Naive thymus-derived CD8-positive, alpha-beta T cell (primary cell): ENCODE measurements at regions not wholly inside any gene's neighbourhood (a gene's known extent, or its start where the extent isn't known, plus 50 kb on each side); places are given as distances from the start of the nearest gene placed in this dataset.

Source experiments
- ATAC-seq, 2 donors: fragments of 150-1000 bp; cut with Tn5 transposase in 1 of 2; sonication (Bioruptor Pico), chemical (Tn5 transposase) in 1 of 2; 1 replicate in 1 of 2; 2 replicates in 1 of 2; pipeline ENCODE4 v1.10.0; 2021; ENCODE audit warnings: mild to moderate bottlenecking in 2 of 2, moderate library complexity in 2 of 2
- POLR2A ChIA-PET: fragments of 350-600 bp; sonication (Branson Sonifier 250); formaldehyde crosslinking; loops from one replicate; lab custom pipeline; 2021; ENCODE audit warnings: antibody characterized with exemption; lab: Charles Lee
- DNase-seq, 10 donors: peaks; one replicate each; pipeline versions ENCODE4 v3.0.0 to v3.0.0-alpha.2; 2020 to 2022
- H3K27ac Mint-ChIP-seq, 10 donors: one replicate each; pipeline ENCODE4 v1.8.0; 2020 to 2022; ENCODE audit warnings: mild to moderate bottlenecking in 10 of 10, mixed read lengths in 10 of 10, moderate library complexity in 4 of 10, inconsistent platforms in 1 of 10
- H3K27me3 Mint-ChIP-seq, 5 donors: one replicate each; pipeline ENCODE4 v1.8.0; 2021 to 2022; ENCODE audit warnings: mixed read lengths in 5 of 5
- H3K36me3 Mint-ChIP-seq, 3 donors: one replicate each; pipeline ENCODE4 v1.8.0; 2020 to 2022; ENCODE audit warnings: mixed read lengths in 3 of 3, mild to moderate bottlenecking in 2 of 3, inconsistent platforms in 1 of 3
- H3K4me1 Mint-ChIP-seq, 4 donors: one replicate each; pipeline ENCODE4 v1.8.0; 2021 to 2022; ENCODE audit warnings: mixed read lengths in 4 of 4
- H3K4me3 Mint-ChIP-seq, 10 donors: one replicate each; pipeline ENCODE4 v1.8.0; 2020 to 2022; ENCODE audit warnings: mild to moderate bottlenecking in 10 of 10, mixed read lengths in 10 of 10, moderate library complexity in 6 of 10, inconsistent platforms in 1 of 10
- H3K9me3 Mint-ChIP-seq, 9 donors: one replicate each; pipeline ENCODE4 v1.8.0; 2020 to 2022; ENCODE audit warnings: mixed read lengths in 9 of 9, mild to moderate bottlenecking in 3 of 9, inconsistent platforms in 1 of 9, moderate library complexity in 1 of 9

GRCh38 chr2:142791335-142791734 lies 86.1 kb upstream of the KYNU start:
- no peak for DNase-seq
- Mint-ChIP-seq H3K4me3 (no peak overlapping the region), H3K9me3 (peaks cover 0 to 36% (median 2%) of the 10 kb centered on the region in 9 donors), H3K27ac (no peak overlapping the region), H3K4me1 (no peaks in the 10 kb centered on the region), H3K36me3 (no peaks in the 10 kb centered on the region), H3K27me3 (no peaks in the 10 kb centered on the region)
- POLR2A ChIA-PET, result no interaction called here
- ATAC-seq, result no peak

- peaks cover 0 to 1% (median 0%) of the 10 kb centered on the region in 5 donors for H3K27me3 Mint-ChIP-seq
- no peaks in the 10 kb centered on the region for H3K4me1 Mint-ChIP-seq
- no peaks in the 10 kb centered on the region for H3K36me3 Mint-ChIP-seq
- peaks cover 0 to 27% (median 0%) of the 10 kb centered on the region in 9 donors for H3K9me3 Mint-ChIP-seq
- POLR2A ChIA-PET, result no interaction called here
- no peak overlapping the region for H3K4me3 Mint-ChIP-seq
- no peak overlapping the region for H3K27ac Mint-ChIP-seq
- no peak for DNase-seq
- no peak for ATAC-seq
Measured at GRCh38 chr2:142786918-142787702, 90.4 kb upstream of the KYNU start.

- no peak overlapping the region for H3K4me3 Mint-ChIP-seq
- POLR2A ChIA-PET, result no interaction called here
Measured at GRCh38 chr2:142782942-142783443, 94.5 kb upstream of the KYNU start.

GRCh38 chr2:142781146-142781545 lies 96.3 kb upstream of the KYNU start:
- Mint-ChIP-seq H3K36me3 (no peaks in the 10 kb centered on the region), H3K9me3 (peaks cover 0 to 14% (median 0%) of the 10 kb centered on the region in 9 donors), H3K27me3 (peaks cover 0 to 1% (median 0%) of the 10 kb centered on the region in 5 donors), H3K4me3 (no peak overlapping the region), H3K4me1 (no peaks in the 10 kb centered on the region), H3K27ac (no peak overlapping the region)
- DNase-seq (no peak), ATAC-seq (no peak)
- POLR2A ChIA-PET, result no interaction called here

More at GRCh38 chr2:142782942-142783443, 94.5 kb upstream of the KYNU start:
- H3K27me3 Mint-ChIP-seq, result peaks cover 0 to 1% (median 0%) of the 10 kb centered on the region in 5 donors
- DNase-seq, result no peak
- H3K27ac Mint-ChIP-seq, result no peak overlapping the region
- no peak for ATAC-seq
- no peaks in the 10 kb centered on the region for H3K36me3 Mint-ChIP-seq
- no peaks in the 10 kb centered on the region for H3K4me1 Mint-ChIP-seq
- H3K9me3 Mint-ChIP-seq, result peaks cover 0 to 7% (median 0%) of the 10 kb centered on the region in 9 donors

- ATAC-seq (no peak), DNase-seq (no peak)
- no peaks in the 10 kb centered on the region for H3K4me1 Mint-ChIP-seq
- H3K9me3 Mint-ChIP-seq, result peaks cover 4 to 30% (median 10%) of the 10 kb centered on the region in 9 donors
- no peaks in the 10 kb centered on the region for H3K36me3 Mint-ChIP-seq
- POLR2A ChIA-PET, result no interaction called here
- no peak overlapping the region for H3K4me3 Mint-ChIP-seq
- H3K27me3 Mint-ChIP-seq, result no peaks in the 10 kb centered on the region
- H3K27ac Mint-ChIP-seq, result no peak overlapping the region
Measured at GRCh38 chr2:142778289-142778688, 99.2 kb upstream of the KYNU start.

- H3K27ac Mint-ChIP-seq, result peak overlapping the region in 1 of 10 donors; percentile 65
- no peak overlapping the region for H3K4me3 Mint-ChIP-seq
- H3K27me3 Mint-ChIP-seq, result no peaks in the 10 kb centered on the region
- peaks cover 4 to 30% (median 13%) of the 10 kb centered on the region in 9 donors for H3K9me3 Mint-ChIP-seq
- H3K4me1 Mint-ChIP-seq, result no peaks in the 10 kb centered on the region
- no peak for ATAC-seq
- no peak for DNase-seq
- POLR2A ChIA-PET, result no interaction called here
- H3K36me3 Mint-ChIP-seq, result no peaks in the 10 kb centered on the region
Measured at GRCh38 chr2:142777742-142778141, 99.7 kb upstream of the KYNU start.

- H3K27ac Mint-ChIP-seq, result no peak overlapping the region
- no peak for ATAC-seq
- DNase-seq, result no peak
- H3K9me3 Mint-ChIP-seq, result peaks cover 8 to 40% (median 25%) of the 10 kb centered on the region in 9 donors
- no peak overlapping the region for H3K4me3 Mint-ChIP-seq
- H3K27me3 Mint-ChIP-seq, result no peaks in the 10 kb centered on the region
- H3K36me3 Mint-ChIP-seq, result peaks cover 0 to 8% (median 0%) of the 10 kb centered on the region in 3 donors
- H3K4me1 Mint-ChIP-seq, result no peaks in the 10 kb centered on the region
- POLR2A ChIA-PET, result no interaction called here
Measured at GRCh38 chr2:142769761-142770160, 107.7 kb upstream of the KYNU start.

- Mint-ChIP-seq H3K4me3 (no peak overlapping the region), H3K4me1 (no peaks in the 10 kb centered on the region), H3K9me3 (peaks cover 5 to 43% (median 22%) of the 10 kb centered on the region in 9 donors), H3K36me3 (peaks cover 0 to 8% (median 0%) of the 10 kb centered on the region in 3 donors), H3K27me3 (no peaks in the 10 kb centered on the region), H3K27ac (no peak overlapping the region)
- ATAC-seq (no peak), DNase-seq (no peak)
- POLR2A ChIA-PET, result no interaction called here
Measured at GRCh38 chr2:142767847-142768246, 109.6 kb upstream of the KYNU start.

- H3K36me3 Mint-ChIP-seq, result no peaks in the 10 kb centered on the region
- POLR2A ChIA-PET, result no interaction called here
- no peak overlapping the region for H3K27ac Mint-ChIP-seq
Measured at GRCh38 chr2:142758973-142759372, 118.5 kb upstream of the KYNU start.

GRCh38 chr2:142757111-142757510 lies 120.4 kb upstream of the KYNU start:
- no peaks in the 10 kb centered on the region for H3K4me1 Mint-ChIP-seq
- H3K36me3 Mint-ChIP-seq, result no peaks in the 10 kb centered on the region
- ATAC-seq (no peak), DNase-seq (no peak)
- peaks cover 0 to 7% (median 2%) of the 10 kb centered on the region in 9 donors for H3K9me3 Mint-ChIP-seq
- H3K27me3 Mint-ChIP-seq, result no peaks in the 10 kb centered on the region
- H3K4me3 Mint-ChIP-seq, result no peak overlapping the region
- POLR2A ChIA-PET, result no interaction called here
- H3K27ac Mint-ChIP-seq, result no peak overlapping the region

More at GRCh38 chr2:142758973-142759372, 118.5 kb upstream of the KYNU start:
- no peak overlapping the region for H3K4me3 Mint-ChIP-seq
- no peaks in the 10 kb centered on the region for H3K4me1 Mint-ChIP-seq
- H3K9me3 Mint-ChIP-seq, result peaks cover 2 to 20% (median 12%) of the 10 kb centered on the region in 9 donors
- ATAC-seq, result no peak
- H3K27me3 Mint-ChIP-seq, result no peaks in the 10 kb centered on the region
- DNase-seq, result no peak

GRCh38 chr2:142756430-142756829 lies 121.0 kb upstream of the KYNU start:
- no peaks in the 10 kb centered on the region for H3K4me1 Mint-ChIP-seq
- no peaks in the 10 kb centered on the region for H3K27me3 Mint-ChIP-seq
- no peaks in the 10 kb centered on the region for H3K36me3 Mint-ChIP-seq
- DNase-seq (no peak), ATAC-seq (no peak)
- H3K4me3 Mint-ChIP-seq, result no peak overlapping the region
- no peak overlapping the region for H3K27ac Mint-ChIP-seq
- peaks cover 0 to 6% (median 0%) of the 10 kb centered on the region in 9 donors for H3K9me3 Mint-ChIP-seq
- POLR2A ChIA-PET, result no interaction called here

- Mint-ChIP-seq H3K4me3 (no peak overlapping the region), H3K9me3 (peaks cover 0 to 7% (median 0%) of the 10 kb centered on the region in 9 donors), H3K4me1 (no peaks in the 10 kb centered on the region), H3K27ac (no peak overlapping the region), H3K27me3 (no peaks in the 10 kb centered on the region), H3K36me3 (no peaks in the 10 kb centered on the region)
- DNase-seq (no peak), ATAC-seq (no peak)
- POLR2A ChIA-PET, result no interaction called here
Measured at GRCh38 chr2:142755191-142755590, 122.3 kb upstream of the KYNU start.

- no peaks in the 10 kb centered on the region for H3K36me3 Mint-ChIP-seq
- POLR2A ChIA-PET, result no interaction called here
Measured at GRCh38 chr2:142754182-142754581, 123.3 kb upstream of the KYNU start.

More at GRCh38 chr2:142754182-142754581, 123.3 kb upstream of the KYNU start:
- Mint-ChIP-seq H3K4me1 (no peaks in the 10 kb centered on the region), H3K9me3 (peaks cover 0 to 7% (median 0%) of the 10 kb centered on the region in 9 donors), H3K27me3 (no peaks in the 10 kb centered on the region), H3K4me3 (no peak overlapping the region), H3K27ac (no peak overlapping the region)
- ATAC-seq, result no peak
- no peak for DNase-seq
